NCI-H2227 (cell line): ENCODE measurements at regions not wholly inside any gene's neighbourhood (a gene's known extent, or its start where the extent isn't known, plus 50 kb on each side); places are given as distances from the start of the nearest gene placed in this dataset.
A peak's percentile ranks its signal among the peaks of the same experiment; 100 is the strongest.
"Not testable (repeated sequence)": the region's sequence is repeated elsewhere in the genome, so short reads cannot be mapped to it uniquely, and the experiment has no call there.

ENCODE experiments used
- DNase-seq: peaks from one replicate; lab custom pipeline; 2025; ENCODE audit not compliant: unreplicated experiment; lab: John Stamatoyannopoulos, UW

DNA sequence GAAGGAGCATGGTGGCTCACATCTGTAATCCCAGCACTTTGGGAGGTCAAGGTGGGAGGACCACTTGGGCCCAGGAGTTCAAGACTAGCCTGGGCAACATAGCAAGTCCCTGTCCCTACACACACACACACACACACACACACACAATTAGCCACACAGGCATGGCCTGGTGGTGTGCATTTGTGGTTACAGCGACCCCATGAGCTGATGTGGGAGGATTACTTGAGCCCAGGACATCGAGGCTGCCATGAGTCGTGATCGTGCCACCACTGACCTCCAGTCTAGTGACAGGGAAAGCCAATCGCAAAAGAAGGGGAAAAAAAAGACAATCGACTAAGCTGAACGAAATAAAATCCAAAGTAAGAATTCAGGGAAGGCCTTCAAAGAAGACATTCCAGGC lies 67.9 kb downstream of the TBX3 start:
- no peak for DNase-seq

DNA sequence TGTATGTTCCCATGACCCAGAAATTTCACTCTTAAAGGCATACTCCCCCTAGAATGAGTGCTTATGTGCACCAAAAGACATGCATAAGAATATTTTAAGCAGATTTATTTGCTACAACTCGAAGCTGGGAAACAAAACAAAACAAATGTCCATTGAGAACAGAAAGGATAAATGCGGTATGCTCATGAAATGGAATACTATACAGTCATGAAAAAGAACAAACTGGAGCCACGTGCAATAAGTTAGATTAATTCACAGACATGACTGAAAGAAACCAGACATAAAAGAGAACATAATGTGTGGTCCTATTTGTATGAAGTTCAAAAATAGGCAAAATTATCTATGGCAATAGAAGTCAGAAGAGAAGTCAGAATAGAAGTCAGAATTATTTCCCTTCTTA lies 69.9 kb downstream of the TBX3 start:
- no peak for DNase-seq

DNA sequence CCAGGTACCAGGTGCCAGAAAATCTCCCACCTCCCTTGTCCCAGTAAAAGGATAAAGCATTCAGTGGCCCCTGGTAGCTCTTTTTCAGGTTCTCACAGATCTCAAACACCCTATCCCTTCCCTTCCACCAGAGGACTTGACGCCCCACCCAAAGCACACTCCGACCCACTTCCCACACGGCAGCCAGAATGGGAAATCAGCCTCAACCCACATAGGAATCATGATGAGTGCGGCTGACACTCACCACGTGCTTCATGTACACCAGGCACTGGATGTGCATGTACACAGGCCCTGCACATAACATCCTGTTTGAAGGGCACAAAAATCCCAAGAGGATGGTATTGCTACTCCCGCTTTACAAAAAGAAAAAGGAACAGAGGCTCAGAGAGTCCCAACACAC lies 71.9 kb downstream of the TBX3 start:
- DNase-seq: no peak

DNA sequence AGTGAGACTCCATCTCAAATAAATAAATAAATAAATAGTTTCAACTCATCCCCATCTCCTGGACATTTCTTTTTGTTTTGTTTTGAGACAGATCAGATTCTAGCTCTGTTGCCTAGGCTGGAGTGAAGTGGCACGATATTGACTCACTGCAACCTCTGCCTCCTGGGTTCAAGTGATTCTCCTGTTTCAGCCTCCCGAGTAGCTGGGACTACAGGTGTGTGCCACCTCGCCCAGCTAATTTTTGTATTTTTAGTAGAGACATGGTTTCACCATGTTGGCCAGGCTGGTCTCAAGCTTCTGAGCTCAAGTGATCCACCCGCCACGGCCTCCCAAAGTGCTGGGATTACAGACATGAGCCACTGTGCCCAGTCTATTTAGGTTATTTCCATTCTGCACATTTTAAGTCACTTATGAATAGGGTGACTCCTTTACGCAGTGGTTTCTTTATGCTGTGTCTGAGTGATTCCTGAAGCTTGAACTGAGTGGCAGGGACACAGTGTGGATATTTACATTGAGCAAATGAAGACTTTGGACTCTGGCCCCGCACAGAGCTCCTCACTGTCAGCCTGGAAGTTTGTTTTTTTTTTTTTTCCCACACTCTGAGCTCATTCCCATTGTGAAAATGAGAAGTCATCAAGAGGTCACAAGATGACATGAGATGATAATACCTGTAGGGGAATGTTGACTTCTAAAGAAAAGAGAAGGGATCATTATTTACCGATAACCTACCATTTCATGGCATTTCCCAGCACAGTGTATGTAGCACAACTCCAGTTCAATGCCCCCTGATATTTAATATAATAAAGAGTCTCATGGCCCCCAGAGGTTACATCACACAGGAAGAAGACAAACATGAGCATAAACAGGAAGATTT lies 72.6 kb downstream of the TBX3 start:
- DNase-seq: no peak

DNA sequence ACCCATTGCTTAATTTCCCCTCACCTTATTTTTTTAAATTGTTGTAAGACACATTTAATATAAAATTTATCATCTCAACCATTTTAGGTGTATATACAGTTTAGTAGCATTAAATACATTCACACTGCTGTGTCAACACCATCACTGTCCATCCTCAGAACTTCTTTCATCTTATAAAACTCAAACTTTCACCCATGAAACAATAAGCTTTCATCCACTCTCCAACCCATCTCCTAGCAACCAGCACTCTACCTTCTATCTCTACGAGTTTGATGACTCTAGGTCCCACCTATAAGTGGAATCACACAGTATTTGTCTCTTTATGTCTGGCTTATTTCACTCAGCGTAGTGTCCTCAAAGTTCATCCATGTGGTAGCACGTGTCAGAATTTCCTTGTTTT lies 75.5 kb downstream of the TBX3 start:
- no peak for DNase-seq

- DNase-seq: no peak
Observed at GRCh38 chr12:114605918-114606317, 78.1 kb downstream of the TBX3 start.

DNA sequence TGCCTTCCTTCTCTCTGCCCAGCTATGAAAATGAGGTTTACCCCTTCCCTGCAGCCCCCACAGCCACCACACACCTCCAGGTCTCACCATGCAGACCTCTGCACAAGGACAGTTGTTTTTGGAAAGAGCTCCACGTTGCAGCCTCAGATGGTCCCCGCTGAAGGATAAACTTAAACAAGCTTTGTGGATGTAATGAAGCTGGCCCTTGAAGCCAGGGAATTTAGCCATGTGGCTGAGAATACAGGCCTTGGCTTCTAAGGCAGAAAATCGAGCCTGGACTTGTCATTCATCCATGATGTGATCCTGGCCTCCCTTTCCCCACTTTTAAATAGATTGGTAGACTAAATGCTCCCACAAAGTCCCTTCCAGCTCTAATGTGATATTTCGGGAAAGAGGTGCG lies 79.4 kb downstream of the TBX3 start:
- DNase-seq: no peak

DNA sequence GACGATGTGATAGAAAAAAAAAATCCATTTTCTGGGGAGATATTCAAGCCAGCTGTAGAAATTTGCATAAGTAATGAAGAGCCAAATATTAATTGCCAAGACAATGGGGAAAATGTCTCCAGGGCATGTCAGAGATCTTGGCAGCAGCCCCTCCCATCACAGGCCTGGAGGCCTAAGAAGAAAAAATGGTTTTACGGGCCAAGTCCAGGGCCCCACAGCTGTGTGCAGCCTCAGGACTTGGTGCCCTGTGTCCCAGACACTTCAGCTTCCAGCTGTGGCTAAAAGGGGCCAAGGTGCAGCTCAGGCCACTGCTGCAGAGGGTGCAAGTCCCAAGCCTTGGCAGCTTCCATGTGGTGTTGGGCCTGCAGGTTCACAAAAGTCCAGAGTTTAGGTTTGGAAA lies 83.4 kb downstream of the TBX3 start:
- DNase-seq: not testable (repeated sequence)

GRCh38 chr12:114598111-114598510 lies 85.9 kb downstream of the TBX3 start:
- no peak for DNase-seq

DNA sequence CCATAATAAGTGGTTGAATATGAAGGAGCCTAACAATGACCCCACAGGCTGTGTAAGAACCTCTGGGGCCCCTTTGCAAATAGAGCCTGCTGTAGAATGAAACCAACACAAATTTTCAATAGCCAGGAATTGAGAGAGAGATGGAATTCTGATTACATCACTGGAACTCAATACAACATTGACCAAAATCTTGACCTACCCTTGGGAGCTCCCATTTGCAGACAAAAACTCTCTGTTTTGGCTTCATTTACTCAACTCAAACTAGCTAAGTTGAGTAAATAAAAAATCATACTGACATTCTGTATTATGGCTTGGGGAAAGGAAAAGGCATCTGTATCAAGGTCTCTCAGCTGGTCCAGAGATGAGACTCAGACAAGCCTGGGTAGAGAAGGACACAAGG lies 91.0 kb downstream of the TBX3 start:
- no peak for DNase-seq

DNA sequence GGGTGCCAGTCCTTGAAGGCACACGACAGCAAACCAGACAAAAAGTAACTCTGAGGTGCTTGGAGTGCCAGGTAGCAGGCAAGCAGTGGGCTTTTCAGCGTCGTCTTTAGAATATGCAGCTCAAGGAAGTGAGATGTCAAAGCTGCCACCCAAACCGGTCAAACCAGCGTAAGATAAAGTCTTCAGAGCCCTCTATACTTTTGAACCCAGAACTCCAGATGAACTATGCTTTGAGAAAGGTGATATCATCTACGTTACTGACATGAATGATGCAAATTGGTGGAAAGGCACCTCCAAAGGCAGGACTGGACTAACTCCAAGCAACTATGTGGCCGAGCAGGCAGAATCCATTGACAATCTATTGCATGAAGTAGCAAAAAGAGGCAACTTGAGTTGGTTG lies 95.9 kb downstream of the TBX3 start:
- no peak for DNase-seq

GRCh38 chr12:114580306-114580705 lies 103.7 kb downstream of the TBX3 start:
- DNase-seq: no peak

DNA sequence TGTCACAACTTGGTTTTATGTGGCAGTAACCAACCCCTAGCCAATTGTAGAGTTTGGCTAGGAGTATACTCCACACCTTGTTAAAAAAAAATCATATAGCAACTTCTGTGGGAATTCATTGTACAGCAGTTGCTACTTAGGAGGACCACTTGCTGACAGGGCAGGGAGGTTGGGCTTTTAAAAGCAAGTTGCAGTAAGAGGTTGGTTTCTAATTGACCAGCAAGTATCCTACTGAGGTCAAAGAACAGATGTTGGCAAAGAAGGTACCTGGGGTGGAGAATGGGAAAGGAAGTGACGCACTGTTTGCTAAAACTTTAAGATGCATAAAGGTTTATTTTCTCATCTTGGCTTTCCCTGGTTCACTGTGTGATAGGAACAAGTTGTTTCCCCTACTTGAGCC lies 104.6 kb downstream of the TBX3 start:
- no peak for DNase-seq

DNA sequence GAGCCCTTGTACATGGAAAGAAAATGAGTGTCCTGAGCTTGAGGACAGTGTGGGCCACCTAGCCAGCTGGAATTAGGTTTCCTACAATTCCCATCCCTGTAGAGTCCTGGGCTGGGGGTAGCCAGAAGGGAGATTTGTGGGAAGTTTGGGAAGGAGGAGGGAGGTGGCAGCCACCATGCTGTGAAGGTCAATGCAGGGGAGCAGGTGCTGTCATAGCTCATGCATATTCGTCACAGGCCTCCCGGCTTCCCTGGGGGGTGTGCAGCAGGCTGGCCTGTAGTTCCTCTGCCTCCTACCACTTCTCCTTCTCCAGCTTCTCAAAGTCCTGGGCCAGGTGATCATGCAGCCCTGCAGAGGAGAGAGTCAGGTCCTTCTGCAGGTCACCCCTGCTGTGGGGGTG lies 121.3 kb downstream of the TBX3 start:
- no peak for DNase-seq

GRCh38 chr12:114555451-114555850 lies 128.5 kb downstream of the TBX3 start:
- DNase-seq: no peak

DNA sequence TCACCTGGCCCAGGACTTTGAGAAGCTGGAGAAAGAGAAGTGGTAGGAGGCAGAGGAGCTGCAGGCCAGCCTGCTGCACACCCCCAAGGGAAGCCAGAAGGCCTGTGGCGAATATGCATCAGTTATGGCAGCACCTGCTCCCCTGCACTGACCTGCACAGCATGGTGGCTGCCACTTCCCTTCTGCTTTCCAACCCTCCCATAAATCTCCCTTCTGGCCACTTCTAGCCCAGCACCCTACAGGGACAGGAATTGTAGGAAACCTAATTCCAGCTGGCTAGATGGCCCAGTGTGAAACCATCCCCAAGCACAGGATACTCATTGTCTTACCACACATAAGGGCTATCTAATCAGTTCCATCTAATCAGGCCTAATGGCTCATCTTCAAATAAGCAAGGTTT lies 136.3 kb downstream of the TBX3 start:
- DNase-seq: no peak

GRCh38 chr12:114530417-114530816 lies 124.5 kb upstream of the TBX5 start:
- no peak for DNase-seq

- DNase-seq: no peak
Observed at GRCh38 chr12:114529966-114530365, 124.0 kb upstream of the TBX5 start.

DNA sequence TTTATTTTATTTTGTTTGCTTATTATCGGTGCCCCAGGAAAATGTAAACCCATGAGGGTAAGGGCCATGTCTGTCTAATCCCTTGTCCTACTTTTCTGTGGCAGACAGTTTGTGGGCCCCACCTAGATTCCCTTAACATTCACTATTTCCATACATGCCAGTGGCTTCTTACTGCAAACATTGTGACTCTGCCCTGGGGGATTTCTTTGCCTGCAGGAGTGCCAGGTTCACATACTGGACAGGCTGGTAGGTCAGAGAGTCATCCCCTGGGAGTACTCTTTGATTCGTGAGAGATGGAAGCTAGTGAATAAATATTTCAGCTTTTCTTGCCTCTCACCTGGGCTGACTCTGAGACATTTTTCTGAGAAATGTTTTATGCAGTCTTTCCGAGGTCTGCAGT lies 122.8 kb upstream of the TBX5 start:
- DNase-seq: no peak

GRCh38 chr12:114521160-114521559 lies 115.2 kb upstream of the TBX5 start:
- not testable (repeated sequence) for DNase-seq

DNA sequence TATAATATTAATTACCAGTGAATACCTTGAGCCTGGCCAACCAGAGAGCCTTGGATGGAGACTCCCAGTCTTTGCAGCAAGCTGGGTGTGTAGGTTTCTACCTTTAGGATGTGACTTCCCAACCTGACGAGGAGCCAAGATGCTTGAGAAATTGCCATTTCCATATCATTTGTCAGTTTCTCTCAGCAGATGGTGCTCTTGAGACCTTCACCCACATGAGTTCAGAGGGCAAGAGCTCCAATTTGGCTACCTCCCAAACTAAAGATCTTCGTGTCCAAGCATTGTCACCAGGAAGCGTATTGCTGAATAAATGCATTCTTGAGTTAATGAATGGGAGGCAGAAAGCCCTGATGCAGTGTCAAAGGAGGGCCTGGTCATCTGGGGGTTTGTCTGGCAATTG lies 106.4 kb upstream of the TBX5 start:
- no peak for DNase-seq

DNA sequence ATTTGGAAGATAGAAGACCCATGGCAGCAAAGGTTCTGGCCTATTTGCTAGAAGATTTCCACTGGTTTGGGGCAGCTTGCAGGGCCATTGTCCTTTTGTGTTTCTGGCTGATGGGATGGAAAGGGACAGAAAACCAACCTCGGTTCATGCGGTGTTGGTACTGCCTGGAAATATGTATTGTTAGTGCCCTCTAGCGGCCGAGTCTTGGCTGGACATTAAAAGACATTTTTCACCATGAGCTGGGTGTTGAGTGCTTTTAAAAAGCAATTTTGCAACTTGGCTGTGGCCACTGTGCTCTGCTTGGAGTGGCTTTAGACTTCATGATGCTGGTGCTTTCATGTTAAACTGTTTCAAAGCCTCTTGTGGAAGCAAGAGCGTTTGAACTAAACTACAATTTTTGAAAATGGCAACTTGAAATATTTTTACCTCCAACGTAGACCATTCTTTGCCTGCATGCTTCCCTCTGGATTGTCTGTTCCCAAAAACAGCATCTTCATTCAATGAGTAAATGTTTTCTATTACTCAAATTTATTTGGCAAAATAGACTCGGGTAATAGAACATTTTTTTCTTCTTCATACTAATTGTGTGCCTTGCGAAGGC lies 102.7 kb upstream of the TBX5 start:
- peak; percentile 52 for DNase-seq

GRCh38 chr12:114506651-114507050 lies 100.7 kb upstream of the TBX5 start:
- DNase-seq: no peak
